HG03520 (cell line): ENCODE measurements at regions not wholly inside any gene's neighbourhood (a gene's known extent, or its start where the extent isn't known, plus 50 kb on each side); places are given as distances from the start of the nearest gene placed in this dataset.

Experiments
- ATAC-seq: cut with Tn5 transposase; IDR thresholded peaks from one replicate; pipeline ENCODE4 v1.9.1; 2021; ENCODE audit warnings: mild to moderate bottlenecking, moderate library complexity; ENCODE audit not compliant: unreplicated experiment

GRCh38 chr2:217077831-217078407 is 218.1 kb upstream of the TNP1 start:
- ATAC-seq: no peak

DNA sequence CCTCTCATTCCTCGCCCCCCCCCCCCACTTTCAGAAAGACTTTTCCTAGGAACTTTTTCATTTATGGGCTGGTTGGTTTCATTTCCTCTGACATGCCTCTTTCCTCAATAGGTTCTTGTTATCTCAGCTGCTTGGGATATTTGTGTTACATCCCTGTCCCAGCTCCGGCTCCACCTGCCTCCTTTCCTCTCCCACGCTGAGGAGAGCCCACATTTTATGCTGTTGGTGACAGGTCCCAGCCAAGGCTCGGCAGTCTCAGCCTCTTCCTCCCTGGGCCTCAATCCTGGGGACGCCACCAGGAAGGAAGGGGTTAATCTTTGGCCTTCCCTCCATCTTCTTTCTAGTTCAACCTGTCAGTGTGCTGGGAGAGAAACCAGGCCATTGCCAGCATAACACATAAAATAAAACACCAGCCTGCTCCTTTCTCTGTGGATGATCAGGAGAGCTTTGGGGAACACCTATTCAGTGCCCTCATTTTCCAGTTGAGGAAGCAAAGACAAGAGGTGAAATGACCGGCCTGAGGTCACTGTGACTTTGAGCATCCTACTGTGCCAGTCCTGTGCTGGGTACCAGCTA is 216.9 kb upstream of the TNP1 start:
- no peak for ATAC-seq

DNA sequence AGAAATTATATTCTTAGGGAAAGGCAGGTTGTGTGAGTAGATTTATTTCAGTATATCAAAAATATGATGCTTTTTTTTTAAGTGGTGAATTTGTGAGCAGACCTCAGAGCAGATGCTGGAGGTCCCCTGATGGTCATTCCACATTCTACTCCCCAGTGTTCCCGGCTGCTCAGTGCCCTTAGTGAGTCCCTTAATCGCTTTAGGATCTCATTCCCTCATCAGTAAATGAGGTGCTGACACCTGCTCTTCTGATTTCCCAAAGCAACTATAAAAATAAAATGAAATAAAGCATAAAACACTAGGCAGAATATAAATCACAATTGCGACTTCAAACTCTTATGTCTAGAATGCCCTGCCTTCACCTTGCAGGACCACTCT is 216.2 kb upstream of the TNP1 start:
- ATAC-seq: no peak

DNA sequence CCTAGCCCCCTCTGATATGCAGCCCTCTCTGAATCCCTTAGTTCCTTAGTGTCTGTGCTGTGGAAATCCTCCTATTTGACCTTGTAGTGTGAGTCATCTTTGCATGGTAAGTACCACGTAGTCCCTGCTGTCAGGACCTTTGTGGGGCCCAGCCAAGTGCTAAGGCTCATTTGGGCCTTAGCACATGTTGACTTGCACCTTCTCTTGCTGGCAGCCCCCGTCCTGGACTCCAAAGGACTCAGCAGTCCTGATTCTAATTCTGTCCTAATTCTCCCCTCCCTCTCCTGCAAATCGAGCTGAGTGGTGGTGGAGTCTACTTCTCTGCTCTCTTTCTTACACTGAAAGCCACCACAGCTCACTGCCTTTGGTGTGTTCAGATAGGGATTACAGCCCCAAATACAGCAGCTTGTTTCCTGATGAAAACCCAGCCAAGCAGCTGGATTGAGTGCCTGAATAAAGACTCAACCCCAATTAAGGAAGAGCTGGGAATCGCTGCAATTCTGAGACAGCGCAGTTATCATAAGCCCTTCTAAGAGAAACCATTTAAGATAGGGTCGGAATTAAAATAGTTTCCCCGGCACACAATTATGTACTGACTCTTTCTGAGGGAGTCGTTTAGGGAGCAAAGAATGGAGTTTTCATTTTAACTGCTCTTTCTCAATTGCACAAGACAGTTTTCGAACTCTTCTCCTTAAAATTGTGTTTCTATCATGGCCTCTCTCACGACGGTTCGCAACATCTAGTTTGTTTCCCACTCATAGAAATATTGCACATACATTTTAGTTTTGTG is 215.6 kb upstream of the TNP1 start:
- ATAC-seq: no peak

GRCh38 chr2:217074576-217075255 is 214.9 kb upstream of the TNP1 start:
- no peak for ATAC-seq

- no peak for ATAC-seq
Observed at GRCh38 chr2:217071416-217071815, 211.6 kb upstream of the TNP1 start.

DNA sequence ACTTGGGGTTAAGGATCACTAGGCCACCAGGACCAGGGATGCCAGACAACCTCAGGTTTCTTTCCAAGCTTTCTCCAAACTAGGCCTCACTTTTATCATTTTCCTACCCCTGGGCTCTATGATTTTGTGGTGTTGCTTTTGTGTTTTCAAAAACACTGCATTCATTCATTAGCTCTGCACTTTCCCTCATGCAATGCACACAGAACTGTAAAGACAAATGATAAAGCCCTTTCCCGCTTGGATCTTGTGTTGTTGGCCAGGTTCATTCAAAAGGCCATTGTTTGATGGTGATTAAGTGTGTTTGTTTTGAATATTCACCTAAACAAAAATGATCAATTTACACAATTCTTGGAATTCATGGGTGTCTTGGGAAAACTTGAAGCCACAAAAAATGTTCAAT is 210.7 kb upstream of the TNP1 start:
- no peak for ATAC-seq

- no peak for ATAC-seq
Observed at GRCh38 chr2:217070043-217070430, 210.2 kb upstream of the TNP1 start.

DNA sequence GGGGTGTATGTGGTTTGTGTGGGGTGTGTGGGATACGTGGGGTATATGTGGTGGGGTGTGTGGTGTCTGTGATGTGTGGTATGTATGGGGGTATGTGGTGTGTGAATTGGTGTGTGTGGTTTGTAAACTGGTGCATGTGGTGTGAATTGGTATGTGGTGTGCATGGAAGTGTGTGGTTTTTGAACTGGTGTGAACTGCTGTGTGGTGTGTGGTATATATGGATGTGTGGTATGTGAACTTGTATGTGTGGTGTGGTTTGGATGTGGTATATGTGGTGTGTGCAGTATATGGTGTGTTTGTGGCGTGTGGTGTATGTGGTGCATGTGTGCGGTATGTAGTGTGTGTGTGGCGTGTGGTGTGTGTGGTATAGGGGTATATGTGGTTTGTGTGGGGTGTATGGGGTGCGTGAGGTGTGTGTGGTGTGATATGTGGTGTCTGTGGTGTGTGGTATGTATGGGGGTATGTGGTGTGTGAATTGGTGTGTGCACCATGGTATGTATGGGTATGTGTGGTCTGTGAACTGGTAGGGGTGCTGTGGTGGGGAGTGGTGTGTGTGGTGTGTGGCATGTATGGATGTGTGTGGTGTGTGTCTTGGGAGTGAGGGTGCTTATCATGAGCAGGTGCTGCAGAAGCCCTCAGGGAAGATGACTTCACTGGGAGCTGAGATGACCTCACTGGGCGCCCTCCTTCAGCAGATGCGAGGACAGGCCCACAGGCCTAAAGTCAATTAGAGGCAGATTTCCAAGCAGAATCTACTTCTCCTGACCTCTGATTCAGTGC is 209.6 kb upstream of the TNP1 start:
- ATAC-seq: no peak

DNA sequence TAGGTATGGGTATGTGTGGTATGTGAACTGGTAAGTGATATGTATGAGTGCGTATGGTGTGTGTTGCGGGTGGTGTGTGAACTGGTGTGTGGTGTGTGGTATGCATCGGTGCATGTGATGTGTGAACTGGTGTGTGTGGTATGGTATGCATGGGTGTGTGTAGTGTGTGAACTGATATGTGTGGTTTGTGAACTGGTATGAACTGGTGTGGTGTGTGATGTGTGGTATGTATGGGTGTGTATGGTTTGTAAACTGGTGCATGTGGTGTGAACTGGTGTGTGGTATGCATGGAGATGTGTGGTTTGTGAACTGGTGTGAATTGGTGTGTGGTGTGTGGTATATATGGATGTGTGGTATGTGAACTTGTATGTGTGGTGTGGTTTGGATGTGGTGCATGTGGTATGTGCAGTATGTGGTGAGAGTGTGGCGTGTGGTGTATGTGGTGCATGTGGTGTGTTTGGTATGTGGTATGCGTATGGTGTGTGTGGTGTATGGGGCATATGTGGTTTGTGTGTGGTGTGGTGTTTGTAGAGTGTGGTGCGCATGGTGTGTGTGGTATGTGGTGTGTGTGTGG is 208.9 kb upstream of the TNP1 start:
- ATAC-seq: no peak

- no peak for ATAC-seq
Observed at GRCh38 chr2:217067787-217068186, 207.9 kb upstream of the TNP1 start.

DNA sequence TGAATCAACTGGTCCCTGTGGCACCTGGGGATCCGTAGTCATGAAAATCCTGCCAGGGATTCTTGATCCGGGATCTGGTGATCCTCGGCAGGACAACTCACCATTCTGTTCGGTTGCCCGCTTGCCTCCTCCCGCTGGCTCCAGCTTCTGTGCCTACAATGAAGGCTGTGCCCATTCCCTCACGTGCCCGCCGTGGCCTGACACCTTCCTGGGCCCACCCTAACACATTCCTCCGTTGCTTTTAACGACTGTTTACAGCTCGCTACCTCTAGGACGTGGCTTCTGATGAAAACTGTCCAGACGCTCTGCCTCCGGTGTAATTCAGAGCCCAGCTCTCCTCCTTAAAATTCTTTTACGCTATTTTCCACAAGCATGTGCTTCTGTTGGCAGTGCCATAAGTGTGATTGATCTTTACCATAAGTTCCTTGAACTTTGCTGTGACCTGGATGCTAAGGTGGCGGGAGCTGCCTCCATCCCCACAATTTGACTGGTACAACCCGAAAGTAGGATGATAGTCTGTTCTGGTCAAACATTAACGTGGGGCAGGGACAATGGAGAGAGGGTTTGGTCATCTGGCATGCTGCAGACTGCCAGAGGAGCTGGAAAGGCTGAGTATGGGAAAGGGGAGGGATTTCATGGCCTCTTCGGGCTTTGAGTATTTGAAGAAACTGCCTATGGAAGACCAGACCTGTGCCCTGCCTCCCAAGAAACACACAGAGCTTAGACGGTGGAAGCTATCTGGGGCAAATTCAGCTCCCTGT is 206.8 kb upstream of the TNP1 start:
- ATAC-seq: no peak

- ATAC-seq: no peak
Observed at GRCh38 chr2:217065695-217066405, 206.0 kb upstream of the TNP1 start.

DNA sequence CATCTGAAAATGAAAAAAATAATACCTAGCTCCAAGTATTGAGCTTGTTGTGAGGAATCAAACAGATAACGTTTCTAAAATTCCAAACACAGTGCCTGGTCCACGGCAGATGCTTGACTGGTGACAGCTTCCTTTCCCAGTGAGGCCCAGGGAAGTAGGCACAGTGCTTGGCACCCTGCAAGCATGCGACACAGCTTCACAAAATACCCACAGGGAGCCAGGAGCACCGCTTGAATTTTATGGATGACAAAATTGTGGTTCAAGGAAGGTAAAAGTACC is 205.1 kb upstream of the TNP1 start:
- no peak for ATAC-seq

- no peak for ATAC-seq
Observed at GRCh38 chr2:217064234-217065011, 204.6 kb upstream of the TNP1 start.

DNA sequence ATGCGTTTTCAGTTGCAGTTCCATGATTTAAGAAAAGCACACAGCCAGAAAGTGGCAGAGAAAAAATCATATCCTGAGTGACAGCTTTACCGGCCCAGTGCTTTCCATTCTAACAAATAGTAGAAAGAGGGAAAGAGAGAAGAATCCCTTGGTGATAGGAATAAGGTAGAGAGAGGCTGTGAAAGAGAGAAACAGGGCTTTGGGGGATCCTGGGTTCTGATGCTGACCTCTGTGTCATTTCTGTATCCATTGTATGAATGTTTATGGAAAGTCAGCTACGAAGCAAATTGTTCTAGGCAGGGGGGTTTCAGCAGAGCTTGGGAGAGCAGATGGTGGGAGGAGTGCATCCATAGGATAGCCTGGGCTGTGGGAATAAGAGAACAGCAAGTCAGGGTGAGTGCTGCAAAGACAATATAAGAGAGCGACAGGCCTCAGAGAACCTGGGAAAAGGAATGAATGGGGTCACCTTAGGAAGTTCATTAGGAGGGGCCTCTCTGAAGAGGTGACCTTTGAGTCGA is 203.4 kb upstream of the TNP1 start:
- no peak for ATAC-seq

GRCh38 chr2:217062768-217063167 is 202.9 kb upstream of the TNP1 start:
- ATAC-seq: no peak

DNA sequence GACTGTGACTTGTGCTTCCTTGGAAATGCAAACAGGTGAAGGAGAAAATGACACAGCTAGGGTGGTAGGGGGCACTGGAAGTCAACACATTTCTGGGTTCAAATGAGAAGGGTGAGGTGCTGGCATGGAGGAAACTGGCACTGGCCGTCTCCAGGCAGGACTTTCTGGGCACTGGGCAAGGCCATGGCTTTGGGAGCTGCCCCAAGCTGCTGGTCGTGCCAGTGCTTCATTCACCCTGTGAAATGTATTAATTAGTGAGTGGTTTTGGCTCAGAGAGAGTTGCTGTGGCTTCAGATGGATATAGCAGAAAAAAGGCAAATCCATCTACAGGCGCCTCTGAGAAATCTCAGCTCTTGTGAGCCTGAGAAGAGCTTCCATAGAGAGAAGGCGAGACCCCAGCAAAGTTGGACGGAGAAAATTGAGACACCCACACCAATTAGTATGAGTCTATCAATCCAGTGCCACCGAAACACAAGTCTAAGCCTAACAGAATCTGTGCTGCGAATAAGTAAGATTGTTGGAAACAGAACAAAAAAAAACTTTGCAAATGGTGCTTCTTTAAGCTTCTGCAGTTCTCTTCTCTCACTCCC is 202.1 kb upstream of the TNP1 start:
- no peak for ATAC-seq
